ENCODE measurements at regions not wholly inside any gene's neighbourhood (a gene's known extent, or its start where the extent isn't known, plus 50 kb on each side); places are given as distances from the start of the nearest gene placed in this dataset.
A peak's percentile ranks its signal among the peaks of the same experiment; 100 is the strongest.

DNA sequence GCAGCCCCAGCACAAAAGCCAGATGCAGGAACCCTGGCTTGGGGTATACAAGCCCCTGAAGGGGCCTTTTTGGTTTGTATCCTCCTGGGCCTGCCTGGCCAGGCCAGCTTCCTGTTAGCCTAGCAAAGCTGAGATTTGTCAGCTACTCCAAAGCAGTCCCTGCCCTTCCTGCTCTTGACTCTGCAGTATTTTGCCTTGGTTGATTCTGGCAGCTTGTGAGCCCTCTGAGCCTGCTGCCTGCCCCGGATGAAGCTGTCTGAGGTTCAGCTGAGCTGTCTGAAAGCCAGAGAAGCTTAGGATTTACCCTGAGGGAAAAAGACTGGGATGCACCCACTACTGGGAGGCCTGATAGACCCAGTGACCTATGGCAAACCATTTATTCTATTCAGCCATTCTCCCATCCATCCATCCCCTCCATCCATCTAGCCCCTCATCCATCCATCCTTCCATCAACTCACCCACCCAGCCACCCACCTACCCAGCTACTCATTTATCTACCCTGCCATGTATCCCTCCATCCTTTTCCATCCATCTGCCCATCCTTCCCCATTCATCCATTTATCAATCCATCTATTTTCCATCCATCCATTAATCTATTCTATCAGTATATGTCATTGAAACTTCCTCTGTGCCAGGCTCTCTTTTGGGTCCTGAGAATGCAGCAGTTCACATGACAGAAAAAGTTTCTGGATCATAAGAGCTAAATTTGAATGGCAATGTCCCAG lies 307.5 kb downstream of the DHX35 start:
- Histone ChIP-seq H3K4me3 (ENCODE audit: low read depth, low read length) (no peak overlapping the region), H3K27me3 (replicated peaks) (no peaks in the 10 kb centered on the region), H3K36me3 (replicated peaks) (no peaks in the 10 kb centered on the region), H3K27ac (no peak overlapping the region)
- in situ Hi-C loops (cut with HindIII; ENCODE audit: low pct_ligation_motif_present, low sequenced_read_pairs): no loop called here
- no peak for DNase-seq
- TF ChIP-seq CTCF (IDR thresholded peaks at IDR 0.05; ENCODE audit: low read depth, low read length, missing control alignments): no peak

GRCh38 chr20:39268981-39269461 lies 306.9 kb downstream of the DHX35 start:
- Histone ChIP-seq H3K4me3 (ENCODE audit: low read depth, low read length) (no peak overlapping the region), H3K36me3 (replicated peaks) (no peaks in the 10 kb centered on the region), H3K27ac (no peak overlapping the region), H3K27me3 (replicated peaks) (no peaks in the 10 kb centered on the region)
- DNase-seq: peak; percentile 28
- in situ Hi-C loops (cut with HindIII; ENCODE audit: low pct_ligation_motif_present, low sequenced_read_pairs): no loop called here
- peak; percentile 91 for TF ChIP-seq CTCF (IDR thresholded peaks at IDR 0.05; ENCODE audit: low read depth, low read length, missing control alignments)

DNA sequence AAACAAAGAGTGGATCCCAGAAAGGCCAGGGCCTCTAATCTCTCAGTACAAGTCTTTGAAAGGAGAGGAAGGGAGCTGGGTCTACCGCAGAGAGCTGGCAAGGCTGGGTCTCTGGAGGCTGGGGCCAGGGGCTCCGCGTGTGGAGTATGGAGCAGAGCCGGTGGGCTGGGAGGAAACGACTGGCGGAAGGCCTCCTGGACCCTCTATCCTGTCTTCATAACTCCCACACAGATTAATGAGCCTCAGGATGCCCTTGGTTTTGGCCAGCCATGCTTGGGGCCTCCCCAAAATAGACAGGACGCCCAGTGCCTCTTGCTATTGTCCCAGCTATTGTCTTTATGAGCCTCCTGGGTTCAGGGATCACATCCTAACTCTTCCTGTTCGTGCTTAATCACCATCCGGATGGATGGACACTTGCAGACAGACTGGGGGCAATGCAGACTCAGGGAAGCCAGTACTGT lies 306.4 kb downstream of the DHX35 start:
- H3K27me3 ChIP-seq (replicated peaks): no peaks in the 10 kb centered on the region
- DNase-seq: no peak
- H3K36me3 ChIP-seq (replicated peaks): no peaks in the 10 kb centered on the region
- no peak for TF ChIP-seq CTCF (IDR thresholded peaks at IDR 0.05; ENCODE audit: low read depth, low read length, missing control alignments)
- in situ Hi-C loops (cut with HindIII; ENCODE audit: low pct_ligation_motif_present, low sequenced_read_pairs): no loop called here
- no peak overlapping the region for H3K27ac ChIP-seq
- H3K4me3 ChIP-seq (ENCODE audit: low read depth, low read length): no peak overlapping the region

- Histone ChIP-seq H3K36me3 (replicated peaks) (no peaks in the 10 kb centered on the region), H3K27ac (no peak overlapping the region), H3K27me3 (replicated peaks) (no peaks in the 10 kb centered on the region), H3K4me3 (ENCODE audit: low read depth, low read length) (no peak overlapping the region)
- no peak for TF ChIP-seq CTCF (IDR thresholded peaks at IDR 0.05; ENCODE audit: low read depth, low read length, missing control alignments)
- no peak for DNase-seq
- in situ Hi-C loops (cut with HindIII; ENCODE audit: low pct_ligation_motif_present, low sequenced_read_pairs): no loop called here
Observed at GRCh38 chr20:39266989-39267388, 304.8 kb downstream of the DHX35 start.

DNA sequence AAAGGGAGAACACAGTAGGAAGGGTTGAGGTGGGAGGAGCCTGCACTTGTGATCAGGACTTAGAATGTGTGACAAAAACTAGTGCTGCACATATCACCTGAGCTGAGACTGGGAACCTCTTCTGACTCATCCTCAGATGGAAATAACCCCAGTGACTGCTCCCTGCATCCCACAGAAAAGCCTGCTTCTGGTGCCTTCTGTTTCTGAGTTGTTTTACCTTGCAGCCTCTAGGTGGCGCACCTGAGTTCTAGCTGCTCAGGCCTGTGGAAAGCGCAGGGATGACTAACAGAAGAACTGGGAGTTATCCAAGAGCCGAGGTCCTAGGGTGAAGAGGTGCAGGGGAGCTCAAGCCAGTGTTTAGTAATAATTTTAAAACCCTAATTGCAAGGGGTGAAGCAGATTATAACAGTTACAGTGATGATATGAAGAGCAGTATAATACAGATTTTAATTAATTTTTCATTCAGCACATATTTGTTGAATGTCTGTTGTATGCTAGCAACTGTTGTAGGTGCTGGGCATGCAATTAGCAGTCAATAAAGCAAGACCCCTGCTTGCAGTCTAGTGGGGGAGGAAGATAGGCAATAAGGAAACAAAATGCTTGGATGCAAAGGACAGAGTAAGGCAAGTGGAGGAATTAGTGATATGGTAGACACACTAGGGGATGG lies 302.5 kb downstream of the DHX35 start:
- Histone ChIP-seq H3K4me3 (ENCODE audit: low read depth, low read length) (no peak overlapping the region), H3K36me3 (replicated peaks) (no peaks in the 10 kb centered on the region), H3K27ac (no peak overlapping the region), H3K27me3 (replicated peaks) (no peaks in the 10 kb centered on the region)
- DNase-seq: peak; percentile 72
- in situ Hi-C loops (cut with HindIII; ENCODE audit: low pct_ligation_motif_present, low sequenced_read_pairs): no loop called here
- peak; percentile 96 for TF ChIP-seq CTCF (IDR thresholded peaks at IDR 0.05; ENCODE audit: low read depth, low read length, missing control alignments)
